Posterior cingulate gyrus (tissue), 11 donors: ENCODE measurements at regions not wholly inside any gene's neighbourhood (a gene's known extent, or its start where the extent isn't known, plus 50 kb on each side); places are given as distances from the start of the nearest gene placed in this dataset.
"Not testable (repeated sequence)": the region's sequence is repeated elsewhere in the genome, so short reads cannot be mapped to it uniquely, and the experiment has no call there.

Source experiments
- DNase-seq, 10 donors: peaks; one replicate each; pipeline versions ENCODE4 v3.0.0 to v3.0.0-alpha.2; 2020 to 2021; ENCODE audit warnings: mixed read lengths in 3 of 10
- intact Hi-C: fragments of 100-400 bp; cut with DNase I; formaldehyde crosslinking; loops from one replicate; pipeline ENCODE4 v1.15.1; 2023

DNA sequence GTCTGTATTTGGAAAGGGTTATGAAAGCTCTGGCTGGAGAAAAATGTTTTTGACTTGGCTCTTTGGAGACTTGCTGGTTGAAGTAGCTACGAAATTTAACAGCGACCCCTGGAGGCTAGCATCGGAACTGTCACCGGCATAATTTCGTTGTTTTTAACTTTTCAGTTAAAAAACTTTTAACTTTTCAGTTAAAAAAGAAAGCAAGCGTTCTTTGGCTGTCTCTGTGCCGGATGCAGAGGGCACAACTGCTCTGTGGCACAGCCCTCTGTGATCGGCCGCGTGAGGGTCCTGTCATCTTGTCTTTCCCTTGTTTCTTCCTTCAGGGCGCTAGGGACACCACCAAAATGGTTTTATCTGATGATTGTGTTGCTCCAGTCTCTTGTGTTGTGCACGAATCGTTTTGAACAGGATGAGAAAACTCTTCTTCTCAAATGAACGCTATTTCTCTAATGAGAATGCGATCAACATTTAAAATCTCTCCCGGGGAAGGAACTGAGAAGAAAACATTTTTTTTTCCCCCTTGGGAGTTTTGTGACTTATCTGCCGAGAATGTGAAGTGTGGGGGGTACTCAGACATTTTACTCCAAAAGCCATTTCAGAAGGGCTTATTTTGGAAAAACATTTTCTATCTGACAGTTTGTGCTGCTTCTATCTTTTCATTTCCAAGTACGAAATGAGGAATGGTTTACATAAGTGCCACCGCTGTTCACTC, 57.1 kb downstream of the ADCYAP1 start:
- intact Hi-C loops = loop anchor here (1.0 kb wide), 1 partner anchor 97 kb away; no protein-coding TSS in a partner anchor
- DNase-seq = peak in 6 of 10 donors; percentile 20 to 78 (median 48)

DNA sequence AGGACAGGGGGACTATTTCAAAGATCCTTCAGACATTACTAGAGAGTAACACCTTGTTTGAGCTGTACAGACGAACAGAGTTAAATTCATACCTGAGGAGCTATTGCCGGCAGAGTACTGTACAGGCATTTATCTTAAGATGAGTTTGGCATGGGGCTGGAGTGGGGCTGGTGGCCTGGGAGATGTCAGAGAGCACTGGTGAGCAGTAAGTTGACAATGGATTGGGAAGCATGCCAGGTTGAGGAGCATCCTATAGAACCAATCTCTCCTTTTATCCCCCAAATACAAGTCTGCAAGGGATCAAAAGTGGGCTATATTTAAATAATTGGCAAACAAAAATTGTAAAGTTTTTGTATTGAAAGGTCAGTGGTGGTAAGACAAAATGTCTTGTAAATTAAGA, 58.6 kb downstream of the ADCYAP1 start:
- intact Hi-C loops = no loop called here
- DNase-seq = no peak

- no peak for DNase-seq
- intact Hi-C loops = no loop called here
These were observed 61.5 kb downstream of the ADCYAP1 start for GRCh38 chr18:965921-966758.

GRCh38 chr18:966759-967576, 62.3 kb downstream of the ADCYAP1 start:
- intact Hi-C loops = no loop called here

GRCh38 chr18:968910-969309, 64.2 kb downstream of the ADCYAP1 start:
- intact Hi-C loops, DNase-seq: not testable (repeated sequence)

More at GRCh38 chr18:966759-967576, 62.3 kb downstream of the ADCYAP1 start:
- DNase-seq = no peak

GRCh38 chr18:969311-969710, 64.6 kb downstream of the ADCYAP1 start:
- intact Hi-C loops, DNase-seq: not testable (repeated sequence)

GRCh38 chr18:974606-975005, 69.9 kb downstream of the ADCYAP1 start:
- intact Hi-C loops, DNase-seq: not testable (repeated sequence)

DNA sequence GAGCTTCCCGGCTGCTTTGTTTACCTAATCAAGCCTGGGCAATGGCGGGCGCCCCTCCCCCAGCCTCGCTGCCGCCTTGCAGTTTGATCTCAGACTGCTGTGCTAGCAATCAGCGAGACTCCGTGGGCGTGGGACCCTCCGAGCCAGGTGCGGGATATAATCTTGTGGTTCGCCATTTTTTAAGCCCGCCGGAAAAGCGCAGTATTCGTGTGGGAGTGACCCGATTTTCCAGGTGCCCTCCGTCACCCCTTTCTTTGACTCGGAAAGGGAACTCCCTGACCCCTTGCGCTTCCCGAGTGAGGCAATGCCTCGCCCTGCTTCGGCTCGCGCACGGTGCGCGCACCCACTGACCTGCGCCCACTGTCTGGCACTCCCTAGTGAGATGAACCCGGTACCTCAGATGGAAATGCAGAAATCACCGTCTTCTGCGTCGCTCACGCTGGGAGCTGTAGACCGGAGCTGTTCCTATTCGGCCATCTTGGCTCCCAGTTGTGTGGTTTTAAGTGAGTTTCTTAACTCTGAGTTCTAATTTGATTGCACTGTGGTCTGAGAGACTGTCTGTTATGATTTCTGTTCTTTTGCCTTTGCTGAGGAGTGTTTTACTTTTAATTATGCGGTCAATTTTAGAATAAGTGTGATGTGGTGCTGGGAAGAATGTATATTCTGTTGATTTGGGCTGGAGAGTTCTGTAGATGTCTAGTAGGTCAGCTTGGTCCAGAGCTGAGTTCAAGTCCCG, 71.9 kb downstream of the ADCYAP1 start:
- DNase-seq, intact Hi-C loops: not testable (repeated sequence)

- DNase-seq, intact Hi-C loops: not testable (repeated sequence)
These were observed 72.7 kb downstream of the ADCYAP1 start for GRCh38 chr18:977327-977726.

DNA sequence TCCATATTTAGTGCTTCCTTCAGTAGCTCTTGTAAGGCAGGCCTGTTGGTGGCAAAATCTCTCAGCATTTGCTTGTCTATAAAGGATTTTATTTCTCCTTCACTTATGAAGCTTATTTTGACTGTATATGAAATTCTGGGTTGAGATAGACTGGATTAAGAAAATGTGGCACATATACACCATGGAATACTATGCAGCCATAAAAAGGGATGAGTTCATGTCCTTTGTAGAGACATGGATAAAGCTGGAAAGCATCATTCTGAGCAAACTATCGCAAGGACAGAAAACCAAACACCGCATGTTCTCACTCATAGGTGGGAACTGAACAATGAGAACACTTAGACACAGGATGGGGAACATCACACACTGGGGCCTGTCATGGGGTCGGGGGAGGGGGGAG, 73.1 kb downstream of the ADCYAP1 start:
- intact Hi-C loops = not testable (repeated sequence)

DNA sequence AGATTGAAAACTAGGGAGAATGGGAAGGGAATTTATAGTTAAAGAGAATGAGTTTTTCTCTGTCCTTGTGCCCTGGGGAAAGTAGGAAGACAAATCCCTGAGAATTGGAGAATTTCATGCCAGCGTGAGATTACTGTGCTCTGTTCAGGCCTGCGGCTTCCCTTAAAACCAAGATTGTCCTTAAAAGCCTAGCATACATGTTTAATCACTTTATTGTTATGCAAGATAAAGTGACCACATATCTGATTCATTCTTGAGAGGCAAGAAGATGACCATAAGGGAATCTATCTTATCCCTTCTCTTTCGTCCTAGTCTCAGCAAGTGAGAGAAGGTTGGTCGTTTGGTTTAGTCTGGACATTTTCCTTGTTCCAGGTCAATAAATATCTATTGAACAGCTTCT, 75.9 kb downstream of the ADCYAP1 start:
- intact Hi-C loops = no loop called here
- DNase-seq = no peak

More for the DNA sequence above, 73.1 kb downstream of the ADCYAP1 start:
- DNase-seq = not testable (repeated sequence)

- DNase-seq = no peak
- intact Hi-C loops = no loop called here
These were observed 79.3 kb downstream of the ADCYAP1 start for GRCh38 chr18:984004-984403.

DNA sequence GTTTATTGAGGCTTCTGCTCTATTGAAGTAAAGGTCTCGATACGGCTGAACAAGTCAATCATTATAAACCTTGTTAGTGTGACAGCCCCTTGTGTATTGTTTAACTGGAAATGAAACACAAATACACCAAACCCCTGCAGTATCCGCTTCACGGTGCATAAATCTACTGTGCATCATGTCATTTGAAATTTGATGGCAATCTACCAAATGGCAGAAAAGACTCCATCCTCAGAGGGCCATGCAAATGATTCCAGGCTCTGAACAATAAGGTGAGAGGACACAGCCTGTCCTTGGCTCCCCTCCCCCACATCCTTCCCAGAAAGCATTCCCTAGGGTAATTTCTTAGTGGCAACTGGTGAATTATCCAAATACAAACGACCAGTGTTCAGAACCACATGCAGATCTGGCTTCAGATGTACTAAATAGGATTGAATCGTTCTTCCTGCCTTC, 80.6 kb downstream of the ADCYAP1 start:
- DNase-seq = no peak
- intact Hi-C loops = no loop called here

GRCh38 chr18:986051-986450, 81.4 kb downstream of the ADCYAP1 start:
- intact Hi-C loops = no loop called here
- DNase-seq = no peak

- intact Hi-C loops = no loop called here
- no peak for DNase-seq
These were observed 81.9 kb downstream of the ADCYAP1 start for GRCh38 chr18:986552-986951.

DNA sequence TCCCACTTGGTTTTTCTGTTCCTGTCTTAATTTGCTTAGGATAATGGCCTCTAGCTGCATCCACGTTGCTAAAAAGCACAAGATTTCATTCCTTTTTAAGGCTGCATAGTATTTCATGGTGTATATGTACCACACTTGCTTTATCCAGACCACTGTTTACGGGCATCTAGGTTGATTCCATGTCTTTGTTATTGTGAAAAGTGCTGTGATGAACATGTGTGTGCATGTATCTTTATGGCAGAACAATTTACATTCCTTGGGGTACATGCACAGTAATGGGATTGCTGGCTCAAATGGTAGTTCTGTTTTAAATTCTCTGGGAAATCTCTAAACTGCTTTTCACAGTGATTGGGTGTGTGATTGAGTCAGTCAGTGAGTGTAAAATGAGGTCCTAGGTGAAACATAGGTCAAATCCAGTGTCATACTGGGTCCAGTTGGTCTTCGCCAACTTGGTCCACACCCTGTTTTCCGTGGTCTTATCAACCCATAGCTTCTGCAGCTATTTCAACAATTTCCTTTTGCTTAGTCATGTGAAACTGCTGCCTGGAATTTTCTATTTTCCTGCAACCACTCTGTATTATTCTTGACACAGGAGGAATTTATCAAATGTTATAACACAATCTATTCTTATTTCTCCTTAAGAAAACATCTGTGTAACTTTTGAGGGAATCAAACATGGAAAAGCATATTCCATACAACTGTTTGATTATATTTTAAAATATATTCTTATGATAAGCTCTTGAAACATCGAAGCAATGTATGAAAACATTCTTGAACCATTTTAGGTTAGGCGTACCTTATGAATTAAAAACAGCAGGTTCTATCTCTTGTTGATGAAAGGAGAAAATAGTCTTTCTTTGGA, 82.9 kb downstream of the ADCYAP1 start:
- no peak for DNase-seq
- intact Hi-C loops = no loop called here

GRCh38 chr18:989425-989824, 84.8 kb downstream of the ADCYAP1 start:
- DNase-seq = no peak

DNA sequence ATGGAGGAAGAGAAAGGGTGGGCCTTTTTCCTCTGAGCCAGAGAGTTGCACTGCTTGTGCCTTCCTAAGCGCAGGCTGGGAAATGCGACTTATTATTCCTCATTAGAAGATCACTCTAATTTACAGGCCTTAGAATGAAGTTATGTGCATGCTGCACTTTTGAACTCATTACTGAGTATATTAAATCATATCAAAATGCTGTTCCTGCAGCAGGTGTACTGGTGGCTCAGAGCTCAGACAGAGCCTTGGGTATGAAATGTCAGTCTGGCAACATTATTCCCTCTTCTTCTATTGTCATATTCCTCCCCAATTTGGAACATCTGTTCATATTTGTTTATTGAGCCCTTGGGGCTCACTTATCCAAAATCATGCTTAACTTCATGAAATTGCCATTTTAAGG, 85.5 kb downstream of the ADCYAP1 start:
- no peak for DNase-seq
- intact Hi-C loops = no loop called here

More at GRCh38 chr18:989425-989824, 84.8 kb downstream of the ADCYAP1 start:
- intact Hi-C loops = no loop called here

DNA sequence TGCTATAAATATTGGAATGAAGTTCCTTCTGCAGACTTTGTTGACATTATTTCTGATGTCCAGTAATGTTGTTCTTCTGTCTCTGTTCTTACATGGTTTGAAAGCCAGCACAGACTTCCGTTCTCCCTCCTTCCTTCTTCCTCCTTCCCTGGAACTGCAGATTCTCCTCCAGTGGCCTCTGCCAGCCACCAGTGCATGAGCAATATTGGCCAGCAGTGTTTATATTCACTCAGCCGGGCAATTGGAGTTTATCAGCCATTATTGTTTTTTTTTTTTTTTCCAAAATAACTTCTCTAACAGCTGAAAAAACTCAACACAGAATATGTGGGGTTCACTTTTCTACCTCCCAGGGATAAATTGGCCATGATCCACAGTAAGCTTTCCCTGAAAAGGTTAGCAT, 86.8 kb downstream of the ADCYAP1 start:
- no peak for DNase-seq
- intact Hi-C loops = no loop called here
